HG02870 (cell line): ENCODE measurements at regions not wholly inside any gene's neighbourhood (a gene's known extent, or its start where the extent isn't known, plus 50 kb on each side); places are given as distances from the start of the nearest gene placed in this dataset.
"Not testable (repeated sequence)": the region's sequence is repeated elsewhere in the genome, so short reads cannot be mapped to it uniquely, and the experiment has no call there.

Source experiments
- ATAC-seq: cut with Tn5 transposase; IDR thresholded peaks from one replicate; pipeline ENCODE4 v1.9.1; 2021; ENCODE audit warnings: mild to moderate bottlenecking, moderate library complexity; ENCODE audit not compliant: unreplicated experiment

DNA sequence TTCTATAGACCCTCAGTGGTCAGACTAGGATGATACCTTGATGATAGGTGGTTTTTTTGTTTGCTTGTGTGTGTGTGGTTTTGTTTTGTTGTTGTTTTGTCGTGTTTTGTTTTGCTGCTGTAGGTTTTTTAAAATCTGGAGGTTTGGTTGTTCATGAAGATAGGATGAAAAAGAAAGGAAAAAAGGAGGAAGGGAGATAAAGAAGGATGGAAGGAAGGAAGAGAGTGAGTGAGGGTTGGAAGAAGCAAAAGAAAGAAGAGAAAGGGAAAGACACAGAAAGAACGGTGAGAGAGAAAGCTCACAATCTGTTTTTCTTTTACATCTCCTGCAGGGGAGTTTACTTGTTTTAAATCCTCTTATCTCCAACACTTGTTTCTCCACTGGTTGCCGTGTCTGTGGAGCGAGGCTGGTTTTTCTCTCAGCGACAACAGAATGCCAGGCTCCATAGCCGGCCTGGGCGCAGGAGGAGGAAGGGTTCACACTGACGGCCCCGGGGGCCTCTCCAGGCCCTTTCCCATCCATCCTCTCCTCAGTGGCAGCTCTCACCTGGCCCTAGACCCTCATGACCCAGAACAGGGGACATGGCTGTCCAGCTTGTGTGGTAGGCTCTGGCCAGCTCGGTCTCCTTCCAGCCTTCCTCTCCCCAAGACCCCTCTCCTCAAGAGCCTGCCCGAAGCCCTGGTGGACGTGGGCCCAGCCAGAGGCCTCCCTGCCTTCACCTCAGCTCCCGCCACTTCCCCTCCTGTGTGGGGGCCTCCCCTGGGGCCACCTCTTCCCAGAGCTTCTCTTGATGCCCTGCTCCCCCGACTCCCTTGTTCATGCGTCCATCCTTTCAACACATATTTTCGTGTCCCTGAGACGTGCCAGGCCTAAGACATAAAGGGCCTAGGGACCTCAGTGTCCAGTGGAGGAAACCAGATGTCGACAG is 168.4 kb downstream of the VEGFA start:
- ATAC-seq: no peak

- ATAC-seq: no peak
Observed at GRCh38 chr6:43937236-43938177, 167.5 kb downstream of the VEGFA start.

DNA sequence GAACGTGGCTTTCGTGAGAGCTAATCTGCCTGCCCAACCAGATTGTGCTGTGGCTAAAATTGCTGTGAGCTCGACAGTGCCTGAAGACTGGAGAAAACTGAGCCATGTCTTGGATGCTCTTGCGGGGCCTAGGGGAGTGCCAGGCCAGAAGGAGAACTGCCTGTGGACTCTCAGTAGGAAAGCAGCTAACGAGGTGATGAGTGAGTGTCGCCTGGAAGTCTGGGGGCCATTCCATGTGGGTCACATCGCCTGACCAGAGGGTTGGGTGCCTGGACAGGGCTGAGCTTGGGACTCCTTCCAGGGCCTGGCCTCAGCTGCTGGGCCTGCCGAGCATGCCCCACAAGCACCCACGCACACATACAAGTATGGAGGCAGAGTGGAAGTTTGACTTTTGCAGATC is 166.5 kb downstream of the VEGFA start:
- ATAC-seq: no peak

- no peak for ATAC-seq
Observed at GRCh38 chr6:43935921-43936439, 166.0 kb downstream of the VEGFA start.

- ATAC-seq: no peak
Observed at GRCh38 chr6:43934803-43935602, 165.0 kb downstream of the VEGFA start.

DNA sequence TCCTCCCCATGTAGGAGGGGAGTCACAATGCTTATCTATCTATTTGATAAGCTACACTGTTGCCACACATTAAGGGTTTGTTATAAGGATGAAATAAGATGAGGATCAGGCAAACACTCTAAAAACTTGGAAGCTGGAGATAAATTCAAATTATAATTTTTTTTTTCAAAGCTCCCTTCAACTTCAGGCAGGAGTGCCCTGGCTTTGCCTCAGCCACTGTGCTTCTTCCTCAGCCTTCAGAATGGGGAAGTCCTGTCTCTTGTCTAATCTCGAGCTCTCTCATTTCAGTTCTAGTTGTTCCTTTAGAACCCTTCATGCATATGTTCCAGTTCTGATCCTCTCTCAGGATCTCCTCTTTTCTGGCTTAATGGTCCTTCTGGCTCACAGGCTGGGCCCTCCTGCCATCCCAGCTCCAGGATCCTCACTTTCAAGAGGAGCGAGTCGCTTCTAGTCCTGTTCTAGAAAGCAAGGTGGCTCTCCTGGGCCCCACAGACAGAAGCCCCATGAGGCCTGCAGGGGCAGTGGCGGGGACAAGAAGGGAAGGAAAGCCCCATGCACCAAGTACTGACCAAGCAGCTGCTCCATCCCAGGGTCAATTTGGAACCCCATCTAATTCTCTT is 164.3 kb downstream of the VEGFA start:
- no peak for ATAC-seq

DNA sequence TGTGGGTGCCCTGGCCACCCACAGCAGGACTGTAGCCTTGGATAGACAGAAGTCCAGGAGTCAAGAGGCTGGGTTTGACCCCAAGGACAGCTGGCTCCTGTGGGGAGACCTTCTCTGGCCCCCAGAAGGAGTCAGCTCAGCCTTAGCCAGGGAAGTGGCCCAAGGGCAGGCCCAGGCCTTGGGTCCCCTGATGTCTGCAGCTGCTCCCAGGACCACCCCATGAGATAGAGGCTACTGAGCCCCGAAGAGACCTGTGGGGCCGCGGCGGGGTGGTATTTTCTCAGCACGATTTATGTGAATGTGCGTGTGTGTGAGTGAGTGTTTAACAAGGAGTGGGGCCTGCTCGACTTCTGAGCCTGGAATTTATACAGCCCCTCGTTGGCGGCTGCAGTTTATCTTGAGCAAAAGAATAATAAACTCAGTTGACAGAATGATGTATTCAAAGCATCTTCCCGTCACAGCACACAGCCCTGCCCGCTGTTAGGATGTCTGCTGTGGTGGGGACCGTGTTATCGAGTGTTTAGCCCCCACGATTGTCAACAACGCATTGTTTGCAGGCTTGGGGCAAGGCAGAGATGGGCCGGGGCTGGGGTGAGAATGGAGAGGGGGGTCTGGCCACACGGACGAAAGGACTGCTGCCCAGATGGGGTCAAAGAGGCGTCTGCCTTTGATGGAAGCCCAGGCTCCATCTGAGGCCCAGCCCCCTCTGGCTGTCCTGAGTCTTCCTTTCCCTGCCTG is 163.3 kb downstream of the VEGFA start:
- ATAC-seq: no peak

GRCh38 chr6:43932259-43933147 is 162.5 kb downstream of the VEGFA start:
- no peak for ATAC-seq

DNA sequence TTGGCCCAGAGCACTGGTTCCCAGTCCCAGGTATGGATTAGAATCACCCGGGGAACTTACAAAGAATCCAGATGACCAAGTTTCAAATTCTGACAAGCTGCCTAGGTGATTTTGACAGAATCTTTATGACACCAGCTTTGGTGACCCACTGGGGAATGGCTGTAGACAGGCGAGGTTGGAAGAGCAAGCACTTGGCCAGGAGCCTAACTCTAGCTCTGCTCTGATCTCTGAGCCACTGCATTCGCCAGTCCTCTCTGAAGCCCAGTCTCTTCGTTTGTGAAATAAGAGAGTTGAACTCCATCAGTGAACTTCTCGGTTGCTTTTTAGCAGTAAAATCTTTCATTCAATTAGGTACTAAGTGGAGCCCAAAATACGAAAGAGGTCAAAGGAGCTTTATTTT is 161.2 kb downstream of the VEGFA start:
- no peak for ATAC-seq

GRCh38 chr6:43930440-43931154 is 160.6 kb downstream of the VEGFA start:
- ATAC-seq: no peak

- ATAC-seq: no peak
Observed at GRCh38 chr6:43929511-43929910, 159.5 kb downstream of the VEGFA start.

GRCh38 chr6:43927532-43928210 is 157.7 kb downstream of the VEGFA start:
- no peak for ATAC-seq

- ATAC-seq: no peak
Observed at GRCh38 chr6:43926634-43927531, 156.9 kb downstream of the VEGFA start.

- not testable (repeated sequence) for ATAC-seq
Observed at GRCh38 chr6:43925636-43926139, 155.7 kb downstream of the VEGFA start.

DNA sequence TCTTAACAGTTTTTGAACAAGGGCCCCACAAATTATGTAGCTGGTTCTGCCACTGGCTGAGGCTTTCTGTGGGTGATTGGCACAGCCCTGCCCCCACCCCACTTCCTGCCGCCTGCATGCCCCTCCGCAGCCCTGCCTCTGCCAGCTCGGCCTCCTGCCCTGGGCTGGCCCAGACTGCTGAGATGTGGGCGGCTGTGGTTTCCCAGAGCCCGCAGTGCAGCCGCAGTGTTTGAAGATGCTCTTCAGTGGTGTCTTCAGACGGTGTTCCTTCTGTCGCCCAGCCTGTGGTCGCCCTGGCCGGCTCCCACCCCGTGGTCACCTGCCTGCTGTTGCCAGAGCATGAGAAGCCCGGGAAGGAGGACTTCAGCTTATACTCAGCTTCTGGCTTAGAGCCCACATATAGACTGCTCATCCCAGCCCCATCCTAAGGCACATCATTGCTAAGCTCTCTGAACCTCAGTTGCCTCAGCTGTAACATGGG is 154.3 kb downstream of the VEGFA start:
- no peak for ATAC-seq
